ENCODE measurements at regions not wholly inside any gene's neighbourhood (a gene's known extent, or its start where the extent isn't known, plus 50 kb on each side); places are given as distances from the start of the nearest gene placed in this dataset.

- TF ChIP-seq TAF1 (IDR thresholded peaks at IDR 0.05; ENCODE audit: borderline replicate concordance, insufficient read depth, low read length) (no peak), SIN3A (IDR thresholded peaks at IDR 0.05; ENCODE audit: borderline replicate concordance, insufficient read depth, low read length) (no peak), POLR2AphosphoS5 (IDR thresholded peaks at IDR 0.05; ENCODE audit: low read depth, low read length) (no peak), FOXP2 (optimal IDR thresholded peaks at IDR 0.05; ENCODE audit: borderline replicate concordance, extremely low read depth, extremely low read length, insufficient read depth) (no peak)
- TF ChIP-seq, protein P1, sequence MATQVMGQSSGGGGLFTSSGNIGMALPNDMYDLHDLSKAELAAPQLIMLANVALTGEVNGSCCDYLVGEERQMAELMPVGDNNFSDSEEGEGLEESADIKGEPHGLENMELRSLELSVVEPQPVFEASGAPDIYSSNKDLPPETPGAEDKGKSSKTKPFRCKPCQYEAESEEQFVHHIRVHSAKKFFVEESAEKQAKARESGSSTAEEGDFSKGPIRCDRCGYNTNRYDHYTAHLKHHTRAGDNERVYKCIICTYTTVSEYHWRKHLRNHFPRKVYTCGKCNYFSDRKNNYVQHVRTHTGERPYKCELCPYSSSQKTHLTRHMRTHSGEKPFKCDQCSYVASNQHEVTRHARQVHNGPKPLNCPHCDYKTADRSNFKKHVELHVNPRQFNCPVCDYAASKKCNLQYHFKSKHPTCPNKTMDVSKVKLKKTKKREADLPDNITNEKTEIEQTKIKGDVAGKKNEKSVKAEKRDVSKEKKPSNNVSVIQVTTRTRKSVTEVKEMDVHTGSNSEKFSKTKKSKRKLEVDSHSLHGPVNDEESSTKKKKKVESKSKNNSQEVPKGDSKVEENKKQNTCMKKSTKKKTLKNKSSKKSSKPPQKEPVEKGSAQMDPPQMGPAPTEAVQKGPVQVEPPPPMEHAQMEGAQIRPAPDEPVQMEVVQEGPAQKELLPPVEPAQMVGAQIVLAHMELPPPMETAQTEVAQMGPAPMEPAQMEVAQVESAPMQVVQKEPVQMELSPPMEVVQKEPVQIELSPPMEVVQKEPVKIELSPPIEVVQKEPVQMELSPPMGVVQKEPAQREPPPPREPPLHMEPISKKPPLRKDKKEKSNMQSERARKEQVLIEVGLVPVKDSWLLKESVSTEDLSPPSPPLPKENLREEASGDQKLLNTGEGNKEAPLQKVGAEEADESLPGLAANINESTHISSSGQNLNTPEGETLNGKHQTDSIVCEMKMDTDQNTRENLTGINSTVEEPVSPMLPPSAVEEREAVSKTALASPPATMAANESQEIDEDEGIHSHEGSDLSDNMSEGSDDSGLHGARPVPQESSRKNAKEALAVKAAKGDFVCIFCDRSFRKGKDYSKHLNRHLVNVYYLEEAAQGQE (IDR thresholded peaks at IDR 0.05; ENCODE audit: insufficient read depth in 1 of 2, low read depth in 2 of 2, low read length in 2 of 2): no peak
These were observed 481.5 kb upstream of the TUSC1 start for GRCh38 chr9:26159575-26160392.

DNA sequence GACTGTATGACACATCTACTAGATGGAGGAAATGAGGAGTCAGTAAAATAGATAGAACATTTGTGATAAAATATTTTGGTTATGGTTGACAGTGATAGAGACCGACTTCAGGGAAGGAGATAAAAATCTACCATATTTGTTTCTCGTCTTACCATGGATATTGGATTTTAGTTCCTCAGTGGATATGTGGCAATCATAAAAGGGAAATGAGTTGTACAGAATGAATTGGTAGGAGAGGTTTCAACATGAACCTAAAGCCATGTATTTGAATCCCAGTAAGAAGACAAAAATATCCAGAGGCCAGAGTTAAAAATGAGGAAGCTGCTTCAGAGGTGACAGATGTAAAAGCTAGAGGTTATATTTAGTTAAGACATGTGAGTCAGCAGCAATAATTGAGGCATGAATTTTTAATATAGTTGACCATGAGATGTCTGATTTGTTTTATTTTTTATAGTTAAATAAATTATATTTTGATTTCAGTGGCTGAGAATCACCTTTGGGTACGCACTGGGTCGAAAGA is 480.4 kb upstream of the TUSC1 start:
- TF ChIP-seq POLR2AphosphoS5 (IDR thresholded peaks at IDR 0.05; ENCODE audit: low read depth, low read length): no peak
- TF ChIP-seq SIN3A (IDR thresholded peaks at IDR 0.05; ENCODE audit: borderline replicate concordance, insufficient read depth, low read length): no peak
- TF ChIP-seq TAF1 (IDR thresholded peaks at IDR 0.05; ENCODE audit: borderline replicate concordance, insufficient read depth, low read length): no peak
- no peak for TF ChIP-seq FOXP2 (optimal IDR thresholded peaks at IDR 0.05; ENCODE audit: borderline replicate concordance, extremely low read depth, extremely low read length, insufficient read depth)
- TF ChIP-seq, protein P1 (IDR thresholded peaks at IDR 0.05; ENCODE audit: insufficient read depth in 1 of 2, low read depth in 2 of 2, low read length in 2 of 2): no peak

DNA sequence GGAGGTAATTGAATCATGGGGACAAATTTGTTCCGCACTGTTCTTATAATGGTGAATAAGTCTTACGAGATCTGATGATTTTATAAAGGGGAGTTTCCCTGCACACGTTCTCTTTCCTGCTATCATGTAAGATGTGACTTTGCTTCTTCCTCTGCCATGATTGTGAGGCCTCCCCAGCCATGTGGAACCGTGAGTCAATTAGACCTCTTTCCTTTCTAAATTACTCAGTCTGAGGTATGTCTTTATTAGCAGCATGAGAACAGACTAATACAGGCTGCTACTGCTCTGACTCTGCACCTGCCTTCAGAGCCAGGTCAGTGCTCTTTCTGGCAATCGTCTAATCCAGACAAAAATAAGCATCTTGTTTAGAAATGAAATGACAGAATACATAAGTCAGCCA is 479.2 kb upstream of the TUSC1 start:
- TF ChIP-seq, protein P1 (IDR thresholded peaks at IDR 0.05; ENCODE audit: insufficient read depth in 1 of 2, low read depth in 2 of 2, low read length in 2 of 2): no peak
- TF ChIP-seq SIN3A (IDR thresholded peaks at IDR 0.05; ENCODE audit: borderline replicate concordance, insufficient read depth, low read length): no peak

DNA sequence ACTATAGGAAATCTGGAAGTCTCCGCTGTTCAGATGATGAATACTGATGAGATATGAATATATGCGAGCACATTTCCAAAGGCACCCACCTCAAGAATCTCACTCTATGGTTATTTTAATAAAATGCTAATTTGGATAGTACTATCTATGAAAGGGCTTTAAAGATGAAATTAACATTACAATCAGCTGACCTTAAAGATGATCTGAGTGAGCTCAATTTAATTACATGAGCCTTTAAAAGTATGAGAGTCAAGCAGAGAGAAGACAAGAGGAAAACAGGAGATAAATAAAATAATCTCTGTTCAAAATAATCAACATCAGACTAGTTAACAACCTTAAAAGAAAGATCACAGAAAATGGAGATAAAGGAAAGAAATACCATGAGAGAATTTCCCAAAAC is 474.1 kb upstream of the TUSC1 start:
- TF ChIP-seq TAF1 (IDR thresholded peaks at IDR 0.05; ENCODE audit: borderline replicate concordance, insufficient read depth, low read length) (no peak), FOXP2 (optimal IDR thresholded peaks at IDR 0.05; ENCODE audit: borderline replicate concordance, extremely low read depth, extremely low read length, insufficient read depth) (no peak), SIN3A (IDR thresholded peaks at IDR 0.05; ENCODE audit: borderline replicate concordance, insufficient read depth, low read length) (no peak), POLR2AphosphoS5 (IDR thresholded peaks at IDR 0.05; ENCODE audit: low read depth, low read length) (no peak)
- TF ChIP-seq, protein P1 (IDR thresholded peaks at IDR 0.05; ENCODE audit: insufficient read depth in 1 of 2, low read depth in 2 of 2, low read length in 2 of 2): no peak

All from PFSK-1 (cell line).